GM18499 (cell line): ENCODE measurements at regions not wholly inside any gene's neighbourhood (a gene's known extent, or its start where the extent isn't known, plus 50 kb on each side); places are given as distances from the start of the nearest gene placed in this dataset.
"Not testable (repeated sequence)": the region's sequence is repeated elsewhere in the genome, so short reads cannot be mapped to it uniquely, and the experiment has no call there.

ENCODE experiments used
- ATAC-seq: cut with Tn5 transposase; IDR thresholded peaks from one replicate; pipeline ENCODE4 v1.9.1; 2021; ENCODE audit warnings: moderate number of reproducible peaks; ENCODE audit not compliant: insufficient read depth, unreplicated experiment

DNA sequence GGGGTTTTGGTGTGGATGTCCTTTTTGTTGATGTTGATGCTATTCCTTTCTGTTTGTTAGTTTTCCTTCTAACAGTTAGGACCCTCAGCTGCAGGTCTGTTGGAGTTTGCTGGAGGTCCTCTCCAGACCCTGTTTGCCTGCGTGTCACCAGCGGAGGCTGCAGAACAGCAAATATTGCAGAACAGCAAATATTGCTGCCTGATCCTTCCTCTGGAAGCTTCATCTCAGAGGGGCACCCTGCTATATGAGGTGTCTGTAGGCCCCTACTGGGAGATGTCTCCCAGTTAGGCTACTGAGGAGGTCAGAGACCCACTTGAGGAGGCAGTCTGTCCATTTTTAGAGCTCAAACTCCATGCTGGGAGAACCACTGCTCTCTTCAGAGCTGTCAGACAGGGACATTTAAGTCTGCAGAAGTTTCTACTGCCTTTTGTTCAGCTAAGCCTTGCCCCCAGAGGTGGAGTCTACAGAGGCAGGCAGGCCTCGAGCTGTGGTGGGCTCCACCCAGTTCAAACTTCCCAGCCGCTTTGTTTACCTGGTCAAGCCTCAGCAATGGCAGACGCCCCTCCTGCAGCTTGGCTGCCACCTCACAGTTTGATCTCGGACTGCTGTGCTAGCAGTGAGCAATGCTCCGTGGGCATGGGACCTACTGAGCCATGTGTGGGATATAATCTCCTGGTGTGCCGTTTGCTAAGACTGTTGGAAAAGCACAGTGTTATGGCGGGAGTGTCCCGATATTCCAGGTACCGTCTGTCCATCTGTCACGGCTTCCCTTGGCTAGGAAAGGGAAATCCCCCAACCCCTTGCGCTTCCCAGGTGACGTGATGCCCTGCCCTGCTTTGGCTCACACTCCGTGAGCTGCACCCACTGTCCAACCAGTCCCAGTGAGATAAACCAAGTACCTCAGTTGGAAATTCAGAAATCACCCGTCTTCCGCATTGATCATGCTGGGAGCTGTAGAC is 56.4 kb upstream of the CRYM start:
- not testable (repeated sequence) for ATAC-seq

DNA sequence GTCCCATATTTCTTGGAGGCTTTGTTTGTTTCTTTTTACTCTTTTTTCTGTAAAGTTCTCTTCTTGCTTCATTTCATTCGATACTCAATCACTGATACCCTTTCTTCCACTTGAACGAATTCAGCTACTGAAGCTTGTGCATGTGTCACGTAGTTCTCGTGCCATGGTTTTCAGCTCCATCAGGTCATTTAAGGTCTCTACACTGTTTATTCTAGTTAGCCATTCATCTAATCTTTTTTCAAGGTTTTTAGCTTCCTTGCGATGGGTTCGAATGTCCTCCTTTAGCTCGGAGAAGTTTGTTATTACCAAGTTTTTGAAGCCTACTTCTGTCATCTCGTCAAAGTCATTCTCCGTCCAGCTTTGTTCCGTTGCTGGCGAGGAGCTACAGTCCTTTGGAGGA is 55.6 kb upstream of the CRYM start:
- ATAC-seq = not testable (repeated sequence)
